ENCODE measurements at regions not wholly inside any gene's neighbourhood (a gene's known extent, or its start where the extent isn't known, plus 50 kb on each side); places are given as distances from the start of the nearest gene placed in this dataset.
"Not testable (repeated sequence)": the region's sequence is repeated elsewhere in the genome, so short reads cannot be mapped to it uniquely, and the experiment has no call there.

GRCh38 chr14:48193893-48194292 lies 518.5 kb upstream of the MDGA2 start:
- Histone ChIP-seq H3K27ac (ENCODE audit: low read depth, low read length) (no peak overlapping the region), H3K4me3 (replicated peaks in 1 of 2; ENCODE audit: low read depth in 1 of 2, low read length in 2 of 2) (no peak overlapping the region), H3K9ac (ENCODE audit: low read length) (no peak overlapping the region), H3K36me3 (ENCODE audit: control insufficient read depth in 1 of 2, insufficient read depth in 2 of 2, low read length in 2 of 2) (no peaks in the 10 kb centered on the region), H2AFZ (ENCODE audit: low read depth, low read length, poor library complexity, severe bottlenecking) (no peak overlapping the region), H3K27me3 (ENCODE audit: insufficient read depth, low read length) (no peaks in the 10 kb centered on the region), H4K20me1 (ENCODE audit: insufficient read depth) (no peaks in the 10 kb centered on the region), H3K9me3 (ENCODE audit: control insufficient read depth in 1 of 2, insufficient read depth in 1 of 2, low read depth in 1 of 2, low read length in 2 of 2) (no peaks in the 10 kb centered on the region), H3K4me2 (ENCODE audit: low read length) (no peak overlapping the region), H3K9me2 (ENCODE audit: insufficient read depth) (no peaks in the 10 kb centered on the region), H3K79me2 (ENCODE audit: insufficient read depth, low read length) (no peaks in the 10 kb centered on the region), H3K4me1 (ENCODE audit: control insufficient read depth in 1 of 2, insufficient read depth in 2 of 2, low read length in 2 of 2) (no peaks in the 10 kb centered on the region)
- CTCF ChIA-PET = no interaction called here
- ATAC-seq = no peak
- no peak for TF ChIP-seq POLR2AphosphoS5 (IDR thresholded peaks at IDR 0.05; ENCODE audit: low read depth, low read length)
- TF ChIP-seq YY1 (IDR thresholded peaks at IDR 0.05; ENCODE audit: extremely low read depth, insufficient replicate concordance, low read depth, low read length) = no peak
- no peak for TF ChIP-seq CBX3 (IDR thresholded peaks at IDR 0.05; ENCODE audit: low read depth)
- TF ChIP-seq SIN3A (IDR thresholded peaks at IDR 0.05; ENCODE audit: low read depth) = no peak
- TF ChIP-seq FOSL1 (IDR thresholded peaks at IDR 0.05; ENCODE audit: low read depth) = no peak
- no peak for TF ChIP-seq REST (IDR thresholded peaks at IDR 0.05; ENCODE audit: low read depth)
- no peak for TF ChIP-seq EZH2phosphoT487 (IDR thresholded peaks at IDR 0.05; ENCODE audit: borderline replicate concordance)
- TF ChIP-seq ELF1 (IDR thresholded peaks at IDR 0.05; ENCODE audit: borderline replicate concordance, low read depth) = no peak
- TF ChIP-seq ZNF274 (IDR thresholded peaks at IDR 0.05; ENCODE audit: low read depth, low read length) = no peak
- no peak for TF ChIP-seq SP1 (IDR thresholded peaks at IDR 0.05; ENCODE audit: low read depth)
- RAD21 ChIA-PET (ENCODE audit: low non-redundant PET in 1 of 2, low total read pairs in 2 of 2, uncharacterized antibody in 2 of 2, unreplicated experiment in 2 of 2) = no interaction called here
- POLR2A ChIA-PET = no interaction called here
- intact Hi-C loops (cut with micrococcal nuclease) = no loop called here
- BruUV-seq (replicated peaks) = no TSS peak
- DNase-seq (ENCODE audit: low read depth, low spot score) = no peak

GRCh38 chr14:48149624-48150023 lies 474.2 kb upstream of the MDGA2 start:
- POLR2A ChIA-PET; H3K27me3 ChIP-seq (ENCODE audit: insufficient read depth, low read length); intact Hi-C loops (cut with micrococcal nuclease); ATAC-seq; H3K9ac ChIP-seq (ENCODE audit: low read length); RAD21 ChIA-PET (ENCODE audit: low non-redundant PET in 1 of 2, low total read pairs in 2 of 2, uncharacterized antibody in 2 of 2, unreplicated experiment in 2 of 2); H3K4me1 ChIP-seq (ENCODE audit: control insufficient read depth in 1 of 2, insufficient read depth in 2 of 2, low read length in 2 of 2); H3K79me2 ChIP-seq (ENCODE audit: insufficient read depth, low read length); H3K4me2 ChIP-seq (ENCODE audit: low read length); CTCF ChIA-PET; H3K36me3 ChIP-seq (ENCODE audit: control insufficient read depth in 1 of 2, insufficient read depth in 2 of 2, low read length in 2 of 2); H4K20me1 ChIP-seq (ENCODE audit: insufficient read depth); H3K27ac ChIP-seq (ENCODE audit: low read depth, low read length); H3K9me3 ChIP-seq (ENCODE audit: control insufficient read depth in 1 of 2, insufficient read depth in 1 of 2, low read depth in 1 of 2, low read length in 2 of 2); H3K9me2 ChIP-seq (ENCODE audit: insufficient read depth); DNase-seq (ENCODE audit: low read depth, low spot score); H2AFZ ChIP-seq (ENCODE audit: low read depth, low read length, poor library complexity, severe bottlenecking); BruUV-seq (replicated peaks); H3K4me3 ChIP-seq (replicated peaks in 1 of 2; ENCODE audit: low read depth in 1 of 2, low read length in 2 of 2): not testable (repeated sequence)
